Osteoblast (primary cell): ENCODE measurements at regions not wholly inside any gene's neighbourhood (a gene's known extent, or its start where the extent isn't known, plus 50 kb on each side); places are given as distances from the start of the nearest gene placed in this dataset.

Experiments used
- DNase-seq: peaks from one replicate; pipeline ENCODE4 v3.0.0; 2011; ENCODE audit warnings: low spot score, mixed read lengths; ENCODE audit not compliant: insufficient read length; ENCODE audit errors: missing footprints
- H2AFZ ChIP-seq: 2 replicates; pipeline ENCODE4 v1.6.0; 2011; ENCODE audit warnings: mild to moderate bottlenecking, low read length
- H3K27ac ChIP-seq: 2 replicates; pipeline ENCODE4 v1.5.1; 2011; ENCODE audit warnings: mild to moderate bottlenecking, low read depth, low read length, moderate library complexity
- H3K27me3 ChIP-seq: 2 replicates; pipeline ENCODE4 v1.6.0; 2012; ENCODE audit warnings: mild to moderate bottlenecking, control low read depth, inconsistent platforms, low read length, moderate library complexity; ENCODE audit not compliant: insufficient read depth
- H3K36me3 ChIP-seq: 2 replicates; pipeline ENCODE4 v1.5.1; 2011; ENCODE audit warnings: mild to moderate bottlenecking, low read length, control low read depth, moderate library complexity; ENCODE audit not compliant: insufficient read depth
- H3K4me1 ChIP-seq: 2 replicates; pipeline ENCODE4 v1.5.1; 2011; ENCODE audit warnings: mild to moderate bottlenecking, low read length, control low read depth, moderate library complexity; ENCODE audit not compliant: insufficient read depth
- H3K4me2 ChIP-seq: 2 replicates; pipeline ENCODE4 v1.6.0; 2011; ENCODE audit warnings: mild to moderate bottlenecking, low read length; ENCODE audit not compliant: insufficient read depth
- H3K4me3 ChIP-seq: fragments of 200-600 bp; sonication (generic); 3 replicates; pipeline ENCODE4 v1.5.1; 2012; ENCODE audit warnings: mild to moderate bottlenecking, low read length, inconsistent platforms; ENCODE audit not compliant: insufficient read depth
- H3K79me2 ChIP-seq: 2 replicates; pipeline ENCODE4 v1.6.0; 2012; ENCODE audit warnings: mild to moderate bottlenecking, low read length, control low read depth, inconsistent platforms; ENCODE audit not compliant: insufficient read depth
- H3K9me3 ChIP-seq: 2 replicates; pipeline ENCODE4 v1.5.1; 2011; ENCODE audit warnings: low read depth, low read length, control low read depth
- H4K20me1 ChIP-seq: 2 replicates; pipeline ENCODE4 v1.6.0; 2012; ENCODE audit warnings: mild to moderate bottlenecking, low read length, control low read depth; ENCODE audit not compliant: insufficient read depth
- TF ChIP-seq, protein P1 (sequence below): IDR thresholded peaks from 2 replicates; pipeline ENCODE4 v1.5.1; 2011; ENCODE audit warnings: mild to moderate bottlenecking, low read depth, low read length, moderate library complexity; ENCODE audit errors: extremely low read depth

DNA sequence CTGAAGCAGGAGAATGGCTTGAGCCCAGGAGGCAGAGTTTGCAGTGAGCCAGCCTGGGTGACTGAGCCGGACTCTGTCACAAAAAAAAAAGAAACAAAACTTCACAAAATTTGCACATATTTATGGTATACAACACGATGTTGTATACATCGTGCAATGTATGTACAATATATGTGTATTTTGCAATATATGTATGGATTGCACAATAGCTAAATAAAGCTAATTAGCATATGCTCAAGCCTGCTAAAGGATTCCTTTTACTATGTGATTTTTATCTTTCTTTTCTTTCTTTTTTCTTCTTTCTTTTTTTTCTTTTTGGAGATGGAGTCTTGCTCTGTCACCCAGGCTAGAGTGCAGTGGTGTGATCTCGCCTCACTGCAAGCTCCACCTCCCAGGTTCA lies 368.0 kb upstream of the FAM98A start:
- no peaks in the 10 kb centered on the region for H3K4me1 ChIP-seq
- H3K27ac ChIP-seq: no peak overlapping the region
- TF ChIP-seq, protein P1, sequence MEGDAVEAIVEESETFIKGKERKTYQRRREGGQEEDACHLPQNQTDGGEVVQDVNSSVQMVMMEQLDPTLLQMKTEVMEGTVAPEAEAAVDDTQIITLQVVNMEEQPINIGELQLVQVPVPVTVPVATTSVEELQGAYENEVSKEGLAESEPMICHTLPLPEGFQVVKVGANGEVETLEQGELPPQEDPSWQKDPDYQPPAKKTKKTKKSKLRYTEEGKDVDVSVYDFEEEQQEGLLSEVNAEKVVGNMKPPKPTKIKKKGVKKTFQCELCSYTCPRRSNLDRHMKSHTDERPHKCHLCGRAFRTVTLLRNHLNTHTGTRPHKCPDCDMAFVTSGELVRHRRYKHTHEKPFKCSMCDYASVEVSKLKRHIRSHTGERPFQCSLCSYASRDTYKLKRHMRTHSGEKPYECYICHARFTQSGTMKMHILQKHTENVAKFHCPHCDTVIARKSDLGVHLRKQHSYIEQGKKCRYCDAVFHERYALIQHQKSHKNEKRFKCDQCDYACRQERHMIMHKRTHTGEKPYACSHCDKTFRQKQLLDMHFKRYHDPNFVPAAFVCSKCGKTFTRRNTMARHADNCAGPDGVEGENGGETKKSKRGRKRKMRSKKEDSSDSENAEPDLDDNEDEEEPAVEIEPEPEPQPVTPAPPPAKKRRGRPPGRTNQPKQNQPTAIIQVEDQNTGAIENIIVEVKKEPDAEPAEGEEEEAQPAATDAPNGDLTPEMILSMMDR: no peak
- no peak for DNase-seq
- H3K27me3 ChIP-seq: no peaks in the 10 kb centered on the region
- no peaks in the 10 kb centered on the region for H3K79me2 ChIP-seq
- no peak overlapping the region for H2AFZ ChIP-seq
- H3K36me3 ChIP-seq: no peaks in the 10 kb centered on the region
- H3K9me3 ChIP-seq: no peaks in the 10 kb centered on the region
- no peak overlapping the region for H3K4me3 ChIP-seq
- H4K20me1 ChIP-seq: no peaks in the 10 kb centered on the region
- H3K4me2 ChIP-seq: no peak overlapping the region

- TF ChIP-seq, protein P1: no peak
- DNase-seq: no peak
Observed at GRCh38 chr2:33958591-33958990, 359.5 kb upstream of the FAM98A start.

DNA sequence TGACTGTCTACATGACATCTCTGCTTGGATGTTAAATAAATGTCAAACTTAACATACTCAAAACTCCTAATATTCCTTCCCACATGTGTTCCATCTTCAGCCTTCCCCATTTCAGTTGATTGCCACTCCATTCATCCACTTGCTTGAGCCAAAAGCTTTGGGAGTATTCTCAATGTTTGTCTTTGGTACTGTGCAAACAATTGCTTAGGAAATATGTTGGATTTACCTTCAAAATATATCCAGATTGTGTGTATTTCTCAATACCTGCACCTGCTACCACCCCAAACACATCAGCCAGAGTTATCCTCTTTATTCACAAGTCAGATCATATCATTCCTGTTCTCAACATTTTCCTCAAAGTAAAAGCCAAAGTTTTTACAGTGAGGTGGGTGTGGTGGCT lies 350.3 kb upstream of the FAM98A start:
- no peaks in the 10 kb centered on the region for H3K27me3 ChIP-seq
- DNase-seq: no peak
- no peak overlapping the region for H2AFZ ChIP-seq
- no peaks in the 10 kb centered on the region for H3K4me1 ChIP-seq
- H4K20me1 ChIP-seq: no peaks in the 10 kb centered on the region
- no peaks in the 10 kb centered on the region for H3K79me2 ChIP-seq
- H3K4me2 ChIP-seq: no peak overlapping the region
- H3K9me3 ChIP-seq: no peaks in the 10 kb centered on the region
- H3K27ac ChIP-seq: no peak overlapping the region
- TF ChIP-seq, protein P1: no peak
- no peak overlapping the region for H3K4me3 ChIP-seq
- no peaks in the 10 kb centered on the region for H3K36me3 ChIP-seq

More at GRCh38 chr2:33958591-33958990, 359.5 kb upstream of the FAM98A start:
- Histone ChIP-seq H3K9me3 (no peaks in the 10 kb centered on the region), H4K20me1 (no peaks in the 10 kb centered on the region), H3K27ac (no peak overlapping the region), H3K4me1 (no peaks in the 10 kb centered on the region), H3K4me3 (no peak overlapping the region), H3K4me2 (no peak overlapping the region), H2AFZ (no peak overlapping the region), H3K36me3 (no peaks in the 10 kb centered on the region), H3K27me3 (no peaks in the 10 kb centered on the region), H3K79me2 (no peaks in the 10 kb centered on the region)

- no peaks in the 10 kb centered on the region for H3K36me3 ChIP-seq
- H3K4me2 ChIP-seq: no peak overlapping the region
- H4K20me1 ChIP-seq: no peaks in the 10 kb centered on the region
- TF ChIP-seq, protein P1: no peak
- no peaks in the 10 kb centered on the region for H3K4me1 ChIP-seq
- no peaks in the 10 kb centered on the region for H3K27me3 ChIP-seq
- H3K4me3 ChIP-seq: no peak overlapping the region
- no peak overlapping the region for H3K27ac ChIP-seq
- H3K79me2 ChIP-seq: no peaks in the 10 kb centered on the region
- no peak overlapping the region for H2AFZ ChIP-seq
- no peaks in the 10 kb centered on the region for H3K9me3 ChIP-seq
- DNase-seq: no peak
Observed at GRCh38 chr2:33946193-33946592, 347.1 kb upstream of the FAM98A start.
